Skeletal muscle satellite cell (primary cell): ENCODE measurements at regions not wholly inside any gene's neighbourhood (a gene's known extent, or its start where the extent isn't known, plus 50 kb on each side); places are given as distances from the start of the nearest gene placed in this dataset.

ENCODE experiments used
- H3K27me3 ChIP-seq: 2 replicates; pipeline ENCODE4 v1.7.0; 2013; ENCODE audit warnings: low read length; ENCODE audit not compliant: control insufficient read depth, insufficient read depth
- H3K36me3 ChIP-seq: 2 replicates; pipeline ENCODE4 v1.7.0; 2013; ENCODE audit warnings: mild to moderate bottlenecking, control low read depth, low read length; ENCODE audit not compliant: insufficient read depth
- H3K4me1 ChIP-seq: 2 replicates; pipeline ENCODE4 v1.7.0; 2013; ENCODE audit warnings: low read length; ENCODE audit not compliant: control insufficient read depth, insufficient read depth
- H3K4me2 ChIP-seq: 2 replicates; pipeline ENCODE4 v1.7.0; 2013; ENCODE audit warnings: mild to moderate bottlenecking, low read length
- H3K4me3 ChIP-seq: 2 replicates; pipeline ENCODE4 v1.7.0; 2013; ENCODE audit warnings: low read length
- H3K9ac ChIP-seq: 2 replicates; pipeline ENCODE4 v1.7.0; 2013; ENCODE audit warnings: mild to moderate bottlenecking, low read depth, low read length, moderate library complexity
- H3K9me3 ChIP-seq: replicated peaks from 2 replicates; pipeline ENCODE4 v1.7.0; 2013; ENCODE audit warnings: mild to moderate bottlenecking, control low read depth, low read length

DNA sequence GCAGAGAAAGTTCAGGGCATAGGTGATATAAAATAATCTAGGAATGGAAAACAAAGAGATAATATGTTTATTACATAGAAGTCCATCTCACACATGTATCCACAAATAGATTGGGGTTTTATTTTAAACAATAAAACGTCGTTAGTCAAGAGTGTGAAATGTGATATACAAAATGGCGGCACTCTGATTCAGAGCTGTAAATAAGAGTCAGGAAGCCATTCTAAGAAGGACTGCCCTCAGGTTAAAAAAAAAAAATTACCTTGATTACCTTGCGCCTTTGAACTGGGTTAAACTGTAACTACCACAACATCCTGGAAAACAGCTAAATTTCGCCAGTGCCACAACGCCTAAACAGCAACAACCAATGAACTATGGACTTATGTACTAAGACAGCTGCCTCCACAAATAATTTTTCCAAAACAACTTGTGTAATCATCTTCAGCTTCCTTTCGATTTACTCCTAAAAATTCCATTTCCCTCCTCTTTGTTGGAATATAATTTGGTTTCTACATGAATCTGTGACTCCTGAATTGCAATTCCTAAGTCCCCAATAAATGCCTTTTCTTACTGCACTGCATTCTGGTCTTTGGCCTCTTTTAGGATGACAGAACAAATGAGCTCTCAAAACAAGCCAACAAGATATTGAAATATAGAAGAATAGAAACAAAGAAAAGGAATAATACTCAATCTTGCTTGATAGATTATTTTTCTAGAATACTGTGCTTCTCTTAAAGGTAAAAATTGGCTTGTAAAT lies 1019.5 kb upstream of the MAP3K7 start:
- no peak overlapping the region for H3K9ac ChIP-seq
- no peaks in the 10 kb centered on the region for H3K36me3 ChIP-seq
- no peaks in the 10 kb centered on the region for H3K4me1 ChIP-seq
- H3K27me3 ChIP-seq, result no peaks in the 10 kb centered on the region
- H3K9me3 ChIP-seq, result no peaks in the 10 kb centered on the region
- no peak overlapping the region for H3K4me3 ChIP-seq
- H3K4me2 ChIP-seq, result no peak overlapping the region

DNA sequence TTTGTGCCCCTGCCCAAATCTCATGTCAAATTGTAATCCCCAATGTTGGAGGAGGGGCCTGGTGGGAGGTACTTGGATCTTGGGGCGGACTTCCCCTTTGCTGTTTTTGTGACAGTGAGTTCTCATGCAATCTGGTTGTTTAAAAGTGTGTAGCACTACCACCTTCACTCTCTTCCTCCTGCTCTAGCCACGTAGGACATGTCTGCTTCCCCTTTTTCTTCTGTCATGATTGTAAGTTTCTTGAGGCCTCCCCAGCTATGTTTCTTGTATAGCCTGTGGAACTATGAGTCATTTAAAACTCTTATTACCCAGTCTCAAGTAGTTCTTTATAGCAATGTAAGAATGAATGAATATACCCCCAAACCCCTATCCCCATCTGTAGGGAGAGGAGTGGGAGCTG lies 1013.7 kb upstream of the MAP3K7 start:
- no peak overlapping the region for H3K4me3 ChIP-seq
- H3K4me2 ChIP-seq, result no peak overlapping the region
- H3K9ac ChIP-seq, result no peak overlapping the region
- H3K36me3 ChIP-seq, result no peaks in the 10 kb centered on the region
- H3K27me3 ChIP-seq, result no peaks in the 10 kb centered on the region
- no peaks in the 10 kb centered on the region for H3K9me3 ChIP-seq
- no peaks in the 10 kb centered on the region for H3K4me1 ChIP-seq

DNA sequence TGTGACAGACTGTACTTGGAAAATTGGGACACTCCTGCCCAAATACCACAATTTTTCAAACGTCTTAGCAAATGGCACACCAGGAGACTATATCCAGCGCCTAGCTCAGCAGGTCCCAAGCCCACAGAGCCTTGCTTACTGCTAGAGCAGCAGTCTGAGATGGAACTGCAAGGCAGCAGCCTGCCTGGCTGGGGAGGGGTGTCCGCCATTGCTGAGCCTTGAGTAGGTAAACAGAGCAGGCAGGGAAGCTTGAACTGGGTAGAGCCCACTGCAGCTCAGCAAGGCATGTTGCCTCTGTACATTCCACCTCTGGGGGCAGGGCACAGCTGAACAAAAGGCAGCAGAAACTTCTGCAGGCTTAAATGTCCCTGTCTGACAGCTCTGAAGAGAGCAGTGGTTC lies 1003.3 kb upstream of the MAP3K7 start:
- peaks cover 3% of the 10 kb centered on the region for H3K4me1 ChIP-seq

DNA sequence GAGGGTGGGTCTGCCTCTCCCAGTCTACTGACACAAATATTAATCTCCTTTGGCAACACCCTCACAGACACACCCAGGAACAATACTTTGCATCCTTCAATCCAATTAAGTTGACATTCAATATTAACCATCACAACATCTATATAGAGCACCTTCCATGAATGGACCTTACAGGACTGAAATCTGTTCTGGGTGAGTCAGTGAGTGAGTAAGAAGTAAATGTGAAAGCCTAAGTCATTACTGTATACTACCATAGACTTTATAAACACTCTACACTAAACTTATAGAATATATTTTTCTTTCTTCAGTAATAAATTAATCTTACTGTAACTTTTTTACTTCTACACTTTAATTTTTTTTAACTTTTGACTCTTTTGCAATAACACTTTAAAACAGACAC lies 993.8 kb upstream of the MAP3K7 start:
- no peaks in the 10 kb centered on the region for H3K4me1 ChIP-seq
- H3K4me3 ChIP-seq, result no peak overlapping the region
- no peak overlapping the region for H3K9ac ChIP-seq
- no peak overlapping the region for H3K4me2 ChIP-seq
- no peaks in the 10 kb centered on the region for H3K36me3 ChIP-seq
- H3K9me3 ChIP-seq, result no peaks in the 10 kb centered on the region
- H3K27me3 ChIP-seq, result no peaks in the 10 kb centered on the region

More for the DNA sequence above, 1003.3 kb upstream of the MAP3K7 start:
- H3K9ac ChIP-seq, result no peak overlapping the region
- H3K27me3 ChIP-seq, result no peaks in the 10 kb centered on the region
- H3K4me2 ChIP-seq, result no peak overlapping the region
- no peak overlapping the region for H3K4me3 ChIP-seq
- H3K9me3 ChIP-seq, result no peaks in the 10 kb centered on the region
- no peaks in the 10 kb centered on the region for H3K36me3 ChIP-seq

DNA sequence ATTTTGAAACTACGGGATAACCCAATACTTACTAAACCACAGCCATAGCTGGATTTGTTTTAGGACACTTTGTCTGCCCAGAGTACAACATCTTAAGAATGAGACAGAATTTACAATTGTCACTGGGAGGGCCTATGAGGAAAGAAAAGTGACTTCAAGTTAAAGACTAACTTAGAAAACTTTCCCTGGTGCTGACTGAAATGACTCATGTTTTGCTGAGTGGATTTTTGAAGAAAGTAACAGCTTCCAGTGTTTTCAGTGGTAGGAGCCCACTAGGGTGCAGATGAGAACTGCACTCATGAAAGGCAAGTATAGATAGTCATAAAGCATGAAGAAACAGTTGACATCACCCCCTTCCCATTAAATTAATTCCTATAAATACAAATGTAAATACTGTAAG lies 988.2 kb upstream of the MAP3K7 start:
- Histone ChIP-seq H3K27me3 (no peaks in the 10 kb centered on the region), H3K4me2 (no peak overlapping the region), H3K4me3 (no peak overlapping the region), H3K9me3 (no peaks in the 10 kb centered on the region), H3K4me1 (no peaks in the 10 kb centered on the region), H3K9ac (no peak overlapping the region), H3K36me3 (no peaks in the 10 kb centered on the region)

DNA sequence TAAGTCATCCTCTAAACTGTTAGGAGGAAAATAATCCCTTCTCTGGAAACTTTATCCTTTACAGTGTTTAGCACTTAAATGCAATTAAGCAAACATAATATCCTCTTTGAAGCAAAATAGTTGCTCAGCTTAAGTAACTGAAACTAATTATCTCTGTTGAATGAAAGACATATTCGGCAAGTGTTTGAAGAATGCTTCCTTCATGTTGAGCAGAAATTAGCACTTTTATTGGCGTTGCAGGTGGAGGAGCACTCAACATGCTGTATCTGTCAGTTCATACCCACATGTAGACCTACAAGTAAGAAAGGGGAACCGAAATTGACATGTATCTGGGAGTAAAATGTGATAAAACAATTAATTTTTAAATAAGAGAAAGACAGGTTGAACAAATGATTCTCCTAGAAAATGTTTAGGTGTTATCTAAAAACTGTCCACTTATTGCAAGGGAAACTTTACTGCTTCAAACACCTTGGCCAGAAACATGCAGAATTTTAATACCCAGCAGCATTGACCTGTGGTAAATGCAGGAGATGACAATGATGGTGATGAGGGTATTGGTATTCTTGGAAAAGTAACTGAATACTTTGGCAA lies 987.0 kb upstream of the MAP3K7 start:
- no peaks in the 10 kb centered on the region for H3K36me3 ChIP-seq
- H3K27me3 ChIP-seq, result no peaks in the 10 kb centered on the region
- H3K4me2 ChIP-seq, result no peak overlapping the region
- H3K4me1 ChIP-seq, result no peaks in the 10 kb centered on the region
- no peaks in the 10 kb centered on the region for H3K9me3 ChIP-seq
- no peak overlapping the region for H3K4me3 ChIP-seq
- H3K9ac ChIP-seq, result no peak overlapping the region

DNA sequence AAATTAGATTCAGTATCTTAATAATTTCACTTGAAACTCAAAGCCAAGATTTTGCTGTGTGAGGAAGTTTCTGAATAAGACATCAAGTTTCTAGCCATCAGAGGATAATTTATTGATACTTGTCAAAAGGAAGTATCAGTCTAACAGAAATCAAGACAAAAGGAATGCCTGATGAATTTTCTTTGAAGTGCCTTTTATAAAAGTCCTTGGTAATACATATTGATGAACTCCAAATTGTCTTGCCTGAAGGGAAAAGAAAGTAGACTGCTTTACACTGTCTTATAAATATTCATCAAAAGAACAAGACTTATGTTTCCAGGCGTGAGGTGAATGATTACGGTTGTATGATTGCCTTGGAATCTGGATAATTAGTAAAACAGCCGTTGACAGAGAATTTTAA lies 986.0 kb upstream of the MAP3K7 start:
- Histone ChIP-seq H3K36me3 (no peaks in the 10 kb centered on the region), H3K9ac (no peak overlapping the region), H3K4me1 (no peaks in the 10 kb centered on the region), H3K4me2 (no peak overlapping the region), H3K9me3 (no peaks in the 10 kb centered on the region), H3K4me3 (no peak overlapping the region), H3K27me3 (no peaks in the 10 kb centered on the region)

DNA sequence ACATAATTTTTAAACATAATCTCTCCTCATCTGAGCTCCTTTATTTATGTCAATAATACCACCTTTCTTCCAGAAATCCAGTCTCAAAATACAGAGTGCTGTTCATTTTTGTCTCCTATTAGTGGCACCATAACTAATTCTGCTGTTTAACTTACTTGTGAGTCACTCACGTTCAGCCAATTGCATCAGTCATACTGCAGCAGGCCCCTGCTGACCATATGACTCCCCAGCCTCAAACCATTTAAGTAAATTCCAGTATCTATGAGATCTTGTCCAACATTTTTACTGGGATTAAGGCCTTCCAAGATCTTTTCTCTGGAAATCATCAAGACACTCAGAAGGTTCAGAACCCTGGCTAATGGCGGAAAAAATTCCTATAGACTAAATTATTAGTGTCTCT lies 982.2 kb upstream of the MAP3K7 start:
- no peaks in the 10 kb centered on the region for H3K27me3 ChIP-seq
- no peak overlapping the region for H3K9ac ChIP-seq
- no peaks in the 10 kb centered on the region for H3K9me3 ChIP-seq
- no peaks in the 10 kb centered on the region for H3K4me1 ChIP-seq
- H3K4me2 ChIP-seq, result no peak overlapping the region
- H3K36me3 ChIP-seq, result no peaks in the 10 kb centered on the region
- H3K4me3 ChIP-seq, result no peak overlapping the region

DNA sequence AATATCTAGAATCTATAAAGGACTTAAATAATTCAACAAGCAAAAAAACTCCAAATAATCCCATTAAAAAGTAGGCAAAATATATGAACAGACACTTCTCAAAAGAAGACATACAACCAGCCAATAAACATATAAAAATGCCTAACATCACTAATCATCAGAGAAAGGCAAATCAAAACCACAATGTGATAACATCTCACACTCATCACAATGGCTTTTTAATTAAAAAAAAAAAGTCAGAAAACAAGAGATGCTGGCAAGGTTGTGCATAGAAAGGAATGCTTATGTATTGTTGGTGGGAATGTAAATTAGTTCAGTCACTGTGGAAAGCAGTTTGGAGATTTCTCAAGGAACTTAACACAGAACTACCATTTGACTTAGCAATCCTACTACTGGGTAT lies 979.6 kb upstream of the MAP3K7 start:
- no peaks in the 10 kb centered on the region for H3K27me3 ChIP-seq
- H3K4me1 ChIP-seq, result no peaks in the 10 kb centered on the region
- no peaks in the 10 kb centered on the region for H3K9me3 ChIP-seq
- H3K9ac ChIP-seq, result no peak overlapping the region
- no peak overlapping the region for H3K4me3 ChIP-seq
- H3K36me3 ChIP-seq, result no peaks in the 10 kb centered on the region
- H3K4me2 ChIP-seq, result no peak overlapping the region

DNA sequence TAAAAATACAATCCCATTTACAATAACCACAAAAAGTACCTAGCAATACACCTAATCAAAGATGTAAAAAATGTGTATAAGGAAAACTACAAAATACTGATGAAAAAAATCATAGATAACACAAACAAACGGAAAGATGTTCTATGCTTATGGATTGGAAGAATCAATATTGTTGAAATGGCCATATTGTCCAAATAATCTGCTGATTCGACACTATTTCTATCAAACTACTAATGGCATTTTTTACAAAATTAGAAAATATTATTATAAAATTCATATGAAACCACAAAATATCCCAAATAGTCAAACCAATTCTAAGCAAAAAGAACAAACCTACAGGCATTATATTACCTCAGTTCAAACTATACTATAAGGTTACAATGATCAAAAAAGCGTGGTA lies 978.3 kb upstream of the MAP3K7 start:
- Histone ChIP-seq H3K4me3 (no peak overlapping the region), H3K27me3 (no peaks in the 10 kb centered on the region), H3K4me1 (no peaks in the 10 kb centered on the region), H3K4me2 (no peak overlapping the region), H3K36me3 (no peaks in the 10 kb centered on the region), H3K9ac (no peak overlapping the region), H3K9me3 (no peaks in the 10 kb centered on the region)

DNA sequence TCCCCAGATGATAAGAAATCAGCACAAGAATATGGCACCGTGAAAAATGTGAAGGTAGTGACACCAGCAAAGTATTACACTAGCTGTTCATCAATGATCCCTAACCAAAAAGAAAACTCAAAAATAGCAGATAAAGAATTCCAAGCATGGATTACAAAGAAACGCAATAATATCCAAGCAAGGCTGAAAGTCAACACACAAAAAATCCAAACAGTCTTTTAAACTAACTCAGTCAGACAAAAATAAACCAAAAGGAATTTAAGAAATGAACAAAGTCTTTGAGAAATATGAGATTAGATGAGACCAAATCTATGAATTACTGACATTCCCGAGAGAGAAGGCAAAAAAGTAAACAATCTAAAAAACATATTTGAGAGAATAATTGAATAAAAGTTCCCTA lies 976.1 kb upstream of the MAP3K7 start:
- H3K9ac ChIP-seq, result no peak overlapping the region
- no peak overlapping the region for H3K4me2 ChIP-seq
- no peaks in the 10 kb centered on the region for H3K36me3 ChIP-seq
- no peak overlapping the region for H3K4me3 ChIP-seq
- no peaks in the 10 kb centered on the region for H3K4me1 ChIP-seq
- no peaks in the 10 kb centered on the region for H3K9me3 ChIP-seq
- no peaks in the 10 kb centered on the region for H3K27me3 ChIP-seq

DNA sequence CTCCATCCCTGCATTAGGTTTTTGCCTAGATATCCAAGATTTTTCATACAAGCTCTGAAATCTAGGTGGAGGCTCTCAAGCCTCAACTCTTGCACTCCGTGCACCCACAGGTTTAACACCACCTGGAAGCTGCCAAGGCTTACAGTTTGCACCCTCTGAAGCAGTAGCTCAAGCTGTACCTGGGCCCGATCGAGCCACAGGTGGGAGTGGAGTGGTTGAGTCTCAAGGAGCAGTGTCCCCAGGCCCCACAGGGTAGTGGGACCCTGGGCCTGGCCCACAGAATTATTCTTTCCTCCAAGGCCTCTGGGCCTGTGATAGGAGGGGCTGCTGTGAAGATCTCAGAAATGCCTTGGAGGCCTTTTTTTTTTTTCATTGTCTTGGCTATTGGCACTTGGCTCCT lies 973.5 kb upstream of the MAP3K7 start:
- no peak overlapping the region for H3K4me3 ChIP-seq
- H3K4me2 ChIP-seq, result no peak overlapping the region
- no peaks in the 10 kb centered on the region for H3K4me1 ChIP-seq
- H3K9me3 ChIP-seq, result no peaks in the 10 kb centered on the region
- H3K9ac ChIP-seq, result no peak overlapping the region
- no peaks in the 10 kb centered on the region for H3K36me3 ChIP-seq
- no peaks in the 10 kb centered on the region for H3K27me3 ChIP-seq
